Kidney (tissue), 13 donors: ENCODE measurements at regions not wholly inside any gene's neighbourhood (a gene's known extent, or its start where the extent isn't known, plus 50 kb on each side); places are given as distances from the start of the nearest gene placed in this dataset.

Experiments used
- DNase-seq, 5 donors: peaks; one replicate each; pipeline ENCODE4 v3.0.0-alpha.2; 2013 to 2020
- FAIRE-seq: peaks from 2 replicates; lab custom pipeline; 2012; peaks lifted over from hg19 to GRCh38; lab: Jason Lieb, UNC
- H3K27ac ChIP-seq, 2 donors: one replicate each; pipeline ENCODE4 v1.7.0; 2013; ENCODE audit warnings: low read depth in 2 of 2, low read length in 2 of 2, inconsistent platforms in 1 of 2
- H3K27me3 ChIP-seq: one replicate; pipeline ENCODE4 v1.7.1; 2013; ENCODE audit warnings: low read length, inconsistent platforms; ENCODE audit not compliant: control insufficient read depth, insufficient read depth
- H3K36me3 ChIP-seq, 3 donors: one replicate each; pipeline versions ENCODE4 v1.7.0 to v1.7.1; 2013; ENCODE audit warnings: low read length in 3 of 3, control low read depth in 1 of 3, inconsistent platforms in 1 of 3; ENCODE audit not compliant: insufficient read depth in 3 of 3, control insufficient read depth in 2 of 3
- H3K4me1 ChIP-seq, 3 donors: one replicate each; pipeline versions ENCODE4 v1.7.0 to v1.7.1; 2013; ENCODE audit warnings: low read length in 3 of 3, inconsistent platforms in 1 of 3, low read depth in 1 of 3; ENCODE audit not compliant: control insufficient read depth in 2 of 3, insufficient read depth in 2 of 3
- H3K4me3 ChIP-seq, 3 donors: one replicate each; pipeline versions ENCODE4 v1.7.0 to v1.8.1; 2013; ENCODE audit warnings: low read length in 3 of 3, control low read depth in 1 of 3, inconsistent platforms in 1 of 3
- H3K9ac ChIP-seq, 3 donors: one replicate each; pipeline versions ENCODE4 v1.7.0 to v1.7.1; 2013; ENCODE audit warnings: low read length in 3 of 3, control low read depth in 1 of 3, inconsistent platforms in 1 of 3
- H3K9me3 ChIP-seq, 3 donors: one replicate each; pipeline versions ENCODE4 v1.7.0 to v1.7.1; 2013; ENCODE audit warnings: low read length in 3 of 3, control low read depth in 1 of 3, inconsistent platforms in 1 of 3; ENCODE audit not compliant: control insufficient read depth in 2 of 3, insufficient read depth in 1 of 3
- CTCF ChIP-seq: IDR thresholded peaks from 3 replicates; pipeline ENCODE4 v1.5.1; 2012; ENCODE audit warnings: mild to moderate bottlenecking, moderate library complexity, borderline replicate concordance; ENCODE audit not compliant: insufficient read depth; ENCODE audit errors: extremely low read depth
- intact Hi-C: fragments of 100-400 bp; cut with DNase I; formaldehyde crosslinking; loops from one replicate; pipeline ENCODE4 v1.11.1; 2022
- donor health status: control.
- donor health status: control.
- donor health status: control.
- donor health status: control.
- donor health status: control.
- donor health status: DM: yes; HTN: yes; CAD: no.
- donor health status: Normal renal cell carcinoma (clear cell type).

- Histone ChIP-seq H3K9ac (no peak overlapping the region), H3K9me3 (no peaks in the 10 kb centered on the region), H3K4me3 (no peak overlapping the region), H3K27me3 (no peaks in the 10 kb centered on the region), H3K36me3 (no peaks in the 10 kb centered on the region), H3K4me1 (no peaks in the 10 kb centered on the region), H3K27ac (no peak overlapping the region)
- intact Hi-C loops = no loop called here
- no peak for TF ChIP-seq CTCF
- DNase-seq (no peak), FAIRE-seq (no peak)
Measured at GRCh38 chr22:23409976-23410375, 170.1 kb downstream of the IGLL1 start.

- DNase-seq (no peak), FAIRE-seq (no peak)
- Histone ChIP-seq H3K4me1 (no peaks in the 10 kb centered on the region), H3K9ac (no peak overlapping the region), H3K4me3 (no peak overlapping the region), H3K27me3 (no peaks in the 10 kb centered on the region), H3K9me3 (no peaks in the 10 kb centered on the region), H3K27ac (no peak overlapping the region), H3K36me3 (no peaks in the 10 kb centered on the region)
- intact Hi-C loops = no loop called here
- TF ChIP-seq CTCF = no peak
Measured at GRCh38 chr22:23408321-23408720, 171.8 kb downstream of the IGLL1 start.

- H3K27ac ChIP-seq = no peak overlapping the region
- no peak overlapping the region for H3K4me3 ChIP-seq
- H3K9me3 ChIP-seq = no peaks in the 10 kb centered on the region
- FAIRE-seq (no peak), DNase-seq (peak in 1 of 5 donors; percentile 51)
- intact Hi-C loops = no loop called here
- H3K27me3 ChIP-seq = no peaks in the 10 kb centered on the region
- no peaks in the 10 kb centered on the region for H3K36me3 ChIP-seq
- TF ChIP-seq CTCF = no peak
- H3K4me1 ChIP-seq = peaks cover 0 to 2% (median 0%) of the 10 kb centered on the region in 3 donors
- no peak overlapping the region for H3K9ac ChIP-seq
Measured at GRCh38 chr22:23405366-23405851, 174.7 kb downstream of the IGLL1 start.

- H3K4me1 ChIP-seq = peaks cover 0 to 2% (median 0%) of the 10 kb centered on the region in 3 donors
- H3K36me3 ChIP-seq = no peaks in the 10 kb centered on the region
- DNase-seq (peak; percentile 70 to 91 (median 82)), FAIRE-seq (no peak)
- intact Hi-C loops = no loop called here
- H3K9ac ChIP-seq = no peak overlapping the region
- no peak overlapping the region for H3K4me3 ChIP-seq
- no peaks in the 10 kb centered on the region for H3K9me3 ChIP-seq
- no peak overlapping the region for H3K27ac ChIP-seq
- no peak for TF ChIP-seq CTCF
- no peaks in the 10 kb centered on the region for H3K27me3 ChIP-seq
Measured at GRCh38 chr22:23404689-23405365, 175.3 kb downstream of the IGLL1 start.
